NCI-H510A treated with DMSO at 0.1 percent for 48 hours (cell line): ENCODE measurements at regions not wholly inside any gene's neighbourhood (a gene's known extent, or its start where the extent isn't known, plus 50 kb on each side); places are given as distances from the start of the nearest gene placed in this dataset.

Experiments used
- DNase-seq: peaks from one replicate; lab custom pipeline; 2025; lab: John Stamatoyannopoulos, UW

DNA sequence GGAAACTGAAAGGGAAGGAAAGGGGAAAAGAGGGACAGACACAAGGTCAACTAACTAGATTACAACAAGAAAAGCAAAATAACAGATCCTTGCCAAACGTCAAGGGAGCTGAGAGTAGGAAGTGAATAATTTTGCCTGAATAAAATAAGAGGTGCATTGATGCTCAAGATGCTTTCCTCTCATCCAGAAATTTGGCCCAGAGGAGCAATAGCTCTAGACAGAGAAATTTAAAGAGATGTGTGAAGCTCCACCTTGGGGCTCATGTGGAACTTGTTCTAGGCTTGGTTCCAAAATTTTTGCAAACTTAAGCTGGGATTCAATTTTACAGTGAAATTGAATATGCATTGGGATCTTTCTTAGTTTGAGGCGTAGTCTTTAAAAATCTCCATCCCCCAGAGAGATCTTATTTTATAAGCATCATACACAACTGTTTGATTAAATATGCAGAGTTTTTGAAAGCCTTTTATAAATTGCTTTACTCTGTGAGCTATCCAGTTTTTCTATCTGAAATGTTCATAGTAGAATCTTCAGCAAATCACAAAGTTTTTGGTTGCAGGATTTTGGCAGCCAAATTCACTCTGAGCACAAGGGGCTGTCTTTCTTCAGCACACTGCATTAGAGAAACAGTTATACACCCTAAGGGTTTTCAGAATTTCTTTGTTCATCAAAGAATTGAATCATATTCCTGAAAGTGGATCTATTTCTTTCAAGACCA lies 1159.5 kb downstream of the ADGRL3 start:
- DNase-seq = no peak

DNA sequence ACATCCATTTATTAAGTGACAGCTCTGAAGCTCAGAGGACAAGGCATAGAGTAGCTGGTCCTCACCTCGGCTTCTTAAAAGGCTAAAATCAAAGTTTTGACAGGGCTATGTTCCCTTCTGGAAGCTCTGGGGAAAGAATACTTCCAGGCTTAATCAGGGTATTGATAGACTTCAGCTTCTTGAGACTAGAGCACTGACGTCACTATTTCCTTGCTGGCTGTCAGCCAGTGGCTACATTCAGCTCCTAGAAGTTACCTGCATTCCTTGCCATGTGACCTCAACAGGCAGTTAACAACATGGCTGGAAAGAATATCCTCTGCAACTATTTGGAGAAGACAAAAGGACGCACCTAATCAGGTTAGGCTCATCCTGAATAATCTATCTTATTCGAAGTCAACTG lies 1144.8 kb downstream of the ADGRL3 start:
- no peak for DNase-seq

DNA sequence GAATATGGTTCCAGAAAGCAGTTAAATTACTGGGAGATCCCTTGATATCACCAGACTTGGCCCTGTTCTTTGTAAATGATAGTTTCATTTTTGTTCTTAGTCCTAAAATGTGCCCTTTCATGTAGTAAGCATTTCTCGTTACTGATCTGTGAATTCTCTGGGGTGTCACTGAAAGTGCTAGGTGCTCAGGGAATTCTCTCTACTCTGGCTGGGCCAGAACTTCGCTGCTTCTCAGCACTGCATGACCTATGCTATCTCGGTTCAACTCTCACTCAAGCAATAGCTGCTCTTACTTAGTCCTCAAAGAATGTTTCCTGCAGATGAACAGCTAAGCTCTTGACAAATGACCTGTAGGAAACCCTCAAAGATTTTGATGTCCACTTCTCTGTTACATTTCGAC lies 1144.3 kb downstream of the ADGRL3 start:
- DNase-seq = no peak

DNA sequence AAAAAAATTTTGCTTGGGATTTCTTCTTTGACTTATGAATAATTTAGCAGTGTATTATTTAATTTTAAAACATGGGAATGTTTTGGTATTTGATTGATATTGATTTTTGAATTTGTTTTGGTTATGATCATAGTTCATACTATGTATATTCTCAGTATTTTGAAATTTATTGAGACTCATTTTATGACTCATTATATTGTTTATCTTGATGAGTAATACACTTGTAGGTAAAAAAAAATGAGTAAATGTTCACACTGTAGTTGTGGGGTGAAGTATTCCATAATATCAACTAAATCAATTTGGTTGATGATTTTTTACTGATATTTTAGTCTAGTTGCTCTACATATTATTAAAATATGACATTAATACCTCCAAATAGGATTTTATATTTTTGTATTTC lies 1142.2 kb downstream of the ADGRL3 start:
- no peak for DNase-seq

DNA sequence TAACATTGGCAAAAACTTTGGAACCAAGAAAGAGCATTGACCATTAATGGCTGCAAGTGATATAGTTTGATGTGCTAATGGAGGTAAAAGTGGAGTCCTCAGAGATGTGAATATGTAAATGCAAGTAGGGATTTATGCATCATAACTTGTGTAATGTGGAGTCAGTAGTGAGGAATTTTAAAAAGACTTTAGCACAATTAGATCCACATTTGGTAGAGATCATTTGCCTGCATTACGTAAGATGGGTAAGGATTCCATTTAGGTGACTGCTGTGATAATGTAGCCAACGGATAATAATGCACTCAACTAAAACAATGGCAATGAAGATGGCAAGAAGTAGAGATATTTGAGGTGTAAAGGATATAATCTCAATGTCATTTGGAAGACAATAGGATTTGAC lies 1128.4 kb downstream of the ADGRL3 start:
- DNase-seq = no peak

DNA sequence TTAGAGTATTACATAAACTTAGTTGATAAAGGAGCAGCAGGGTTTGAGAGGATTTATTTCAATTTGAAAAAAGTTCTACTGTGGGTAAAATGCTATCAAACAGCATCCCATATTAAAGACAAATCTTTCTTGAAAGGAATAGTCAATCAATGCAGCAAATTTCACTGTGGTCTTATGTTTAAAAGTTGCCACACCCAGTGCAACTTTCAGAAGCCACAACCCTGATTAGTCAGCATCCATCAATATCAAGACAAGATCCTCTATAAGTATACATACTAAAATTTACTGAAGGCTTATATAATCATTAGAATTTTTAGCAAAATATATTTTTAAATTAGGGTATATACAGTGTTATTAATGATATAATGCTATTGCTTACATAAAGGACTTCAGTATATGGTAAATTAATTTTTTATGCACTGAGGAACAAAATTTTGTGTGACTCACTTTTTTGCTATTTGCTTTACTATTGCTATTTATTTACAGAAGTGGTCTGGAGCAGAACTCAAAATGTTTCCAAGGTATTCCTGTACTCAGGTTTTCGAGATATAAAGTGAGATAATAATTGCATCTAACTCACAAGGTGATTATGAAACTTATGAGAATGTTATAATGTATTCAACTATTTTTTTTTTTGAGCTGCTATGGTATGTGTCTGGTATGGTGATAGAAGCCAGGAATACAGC lies 1127.6 kb downstream of the ADGRL3 start:
- no peak for DNase-seq

DNA sequence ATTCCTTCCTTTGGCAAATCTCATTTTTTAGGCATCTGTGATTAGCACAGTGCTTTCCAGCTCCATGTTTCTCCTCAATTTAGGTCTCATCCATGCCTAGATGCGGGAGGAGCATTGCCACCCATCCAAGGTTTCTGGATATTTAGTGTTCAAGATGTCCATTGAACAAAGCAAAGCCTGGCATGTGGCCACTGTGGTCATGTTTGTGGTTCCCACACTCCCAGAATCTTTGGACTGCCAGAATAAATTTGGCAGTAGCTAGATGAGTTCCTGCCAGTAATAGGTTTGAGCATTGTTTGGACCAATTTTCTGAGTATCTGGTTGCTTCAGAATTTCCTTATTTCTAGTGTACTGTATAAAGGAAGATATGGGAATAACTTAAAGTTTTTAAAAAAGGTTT lies 1124.1 kb downstream of the ADGRL3 start:
- no peak for DNase-seq

DNA sequence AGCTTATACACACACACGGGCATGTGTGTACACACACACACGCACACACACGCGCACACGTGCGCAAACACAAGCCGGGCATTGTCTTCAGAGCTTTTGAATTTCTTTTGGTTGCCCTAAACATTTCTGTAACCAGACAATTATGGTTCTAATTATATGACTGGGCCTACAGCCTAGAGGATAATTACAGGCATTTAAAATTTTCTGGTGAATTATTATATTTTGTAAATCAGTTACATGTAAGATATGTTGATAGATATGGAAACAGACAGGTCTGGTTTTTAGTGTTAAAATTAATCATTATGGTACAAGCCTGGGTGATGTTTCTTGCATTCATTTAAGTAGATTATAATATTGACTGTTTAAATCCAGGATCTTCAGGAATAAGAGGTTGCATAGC lies 1120.5 kb downstream of the ADGRL3 start:
- DNase-seq = no peak

DNA sequence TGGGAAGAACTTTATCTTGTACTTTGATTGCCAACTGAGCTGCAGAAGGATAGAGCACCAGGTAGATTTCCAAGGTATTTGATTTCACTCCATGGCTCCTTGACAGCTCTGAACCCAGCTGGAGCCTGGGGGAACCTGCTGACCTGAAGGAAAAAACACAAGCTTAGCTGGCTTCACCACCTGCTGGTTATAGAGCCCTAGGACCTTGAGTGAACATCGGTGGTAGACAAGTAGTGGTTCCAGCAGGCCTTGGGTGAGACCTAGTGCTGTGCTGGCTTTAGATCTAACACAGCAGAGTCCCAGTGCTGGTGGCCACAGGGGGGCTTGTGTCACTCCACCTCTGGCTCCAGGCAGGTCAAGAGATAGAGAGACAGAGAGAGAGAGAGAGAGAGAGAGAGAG lies 1102.6 kb downstream of the ADGRL3 start:
- no peak for DNase-seq

DNA sequence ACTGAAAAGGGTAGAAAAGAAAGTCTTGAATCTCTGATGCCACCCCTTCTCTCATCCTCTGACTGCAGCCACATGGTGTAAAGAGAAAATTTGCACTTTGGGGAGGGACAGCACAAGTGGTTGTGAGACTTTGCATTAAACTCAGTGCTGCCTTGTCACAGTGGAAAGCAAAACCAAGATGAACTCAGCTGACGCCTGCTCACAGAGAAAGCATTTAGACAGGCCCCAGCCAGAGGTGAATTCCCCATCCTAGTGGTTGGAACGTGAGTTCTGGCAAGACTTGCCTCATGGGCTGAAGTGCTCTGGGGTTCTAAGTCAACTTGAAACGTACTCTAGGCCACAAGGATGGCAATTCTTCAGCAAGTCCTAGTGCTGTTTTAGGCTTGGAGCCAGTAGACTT lies 1101.4 kb downstream of the ADGRL3 start:
- DNase-seq = no peak

DNA sequence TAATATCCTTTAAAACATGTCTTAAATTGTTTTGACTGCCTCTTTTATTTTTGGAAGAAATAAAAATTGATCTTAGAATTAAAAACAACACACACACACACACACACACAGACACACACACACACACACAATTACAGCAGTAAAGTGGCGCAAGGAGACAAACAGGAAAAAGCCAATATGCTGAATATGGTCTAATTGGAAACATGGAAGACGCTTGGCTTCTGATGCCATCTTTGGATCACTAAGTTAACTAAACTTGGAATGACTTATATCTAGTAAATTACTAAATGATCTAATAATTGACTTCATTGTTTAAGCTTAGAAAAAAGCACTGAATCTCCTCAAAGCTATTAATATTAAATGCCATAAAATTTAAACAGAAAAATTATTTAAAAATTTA lies 1093.4 kb downstream of the ADGRL3 start:
- DNase-seq = no peak

DNA sequence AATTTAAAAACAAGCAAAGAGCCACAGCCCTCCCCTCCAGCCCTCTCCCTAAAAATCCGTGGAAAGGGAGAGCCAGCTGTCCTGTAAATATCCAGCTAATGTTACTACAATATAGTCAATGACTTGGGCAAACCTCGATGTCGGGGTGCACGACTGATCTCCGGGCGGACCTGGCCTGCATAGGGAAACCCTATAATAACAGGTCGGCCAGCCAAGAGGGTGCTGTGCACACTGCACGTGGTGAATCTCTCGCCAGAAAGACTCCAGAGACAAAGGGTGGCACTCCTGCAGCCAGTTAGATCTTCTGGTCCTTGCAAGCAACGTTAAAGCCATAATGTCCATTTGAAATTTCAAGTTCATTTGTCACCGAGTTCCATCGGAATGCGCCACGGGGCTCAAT lies 1092.8 kb downstream of the ADGRL3 start:
- no peak for DNase-seq

DNA sequence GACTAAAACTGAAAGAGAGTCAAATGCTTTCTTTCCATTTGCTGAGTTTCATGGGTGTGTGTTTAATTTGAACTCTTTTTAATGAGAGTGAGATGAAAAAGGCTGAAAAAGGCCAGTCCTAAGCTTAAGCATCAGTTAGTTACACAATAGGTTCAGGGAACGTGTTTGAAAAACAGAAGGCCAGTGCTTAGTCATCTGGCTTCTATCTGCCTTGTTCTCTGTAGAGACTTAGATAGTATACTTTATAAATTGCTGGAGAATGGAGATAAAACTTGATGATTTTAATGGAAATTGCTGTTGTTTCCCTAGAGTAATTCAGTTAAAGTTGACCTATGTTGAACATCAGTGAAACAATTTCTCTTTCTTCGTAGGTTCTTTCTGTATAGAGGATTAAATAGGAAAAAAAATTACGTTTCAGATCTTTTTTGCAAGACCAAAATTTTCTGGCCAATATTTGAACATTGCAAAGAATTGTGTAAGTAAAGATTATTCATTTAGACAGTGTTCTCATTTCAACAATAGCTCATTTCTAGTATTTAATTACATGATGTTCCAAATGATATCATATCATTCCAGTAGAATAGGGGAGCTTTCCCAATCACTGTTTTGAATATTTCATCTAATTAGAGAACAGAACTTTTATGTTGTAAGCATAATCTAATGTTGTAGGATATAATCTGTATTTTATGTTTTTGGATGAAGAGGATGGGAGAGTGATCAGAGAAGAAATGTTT lies 1088.8 kb downstream of the ADGRL3 start:
- DNase-seq = no peak

DNA sequence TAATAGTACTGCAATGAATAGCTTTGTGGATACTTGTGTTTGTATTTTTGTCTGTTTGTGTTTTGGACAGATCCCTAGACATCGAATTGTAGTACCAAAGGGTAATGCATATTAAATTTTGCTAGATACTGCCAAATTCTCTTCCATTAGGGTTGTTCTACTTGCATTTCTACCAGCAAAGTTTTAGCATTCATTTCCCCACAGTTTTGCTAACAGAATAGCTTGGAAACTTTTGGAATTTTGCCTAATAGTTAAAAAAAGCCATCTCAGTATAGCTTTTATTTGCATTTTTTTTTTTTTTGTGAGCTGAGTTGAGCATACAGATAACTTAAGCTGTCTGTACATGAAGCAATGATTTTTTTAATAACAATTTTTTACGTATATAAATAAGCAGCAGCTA lies 1084.9 kb downstream of the ADGRL3 start:
- no peak for DNase-seq

DNA sequence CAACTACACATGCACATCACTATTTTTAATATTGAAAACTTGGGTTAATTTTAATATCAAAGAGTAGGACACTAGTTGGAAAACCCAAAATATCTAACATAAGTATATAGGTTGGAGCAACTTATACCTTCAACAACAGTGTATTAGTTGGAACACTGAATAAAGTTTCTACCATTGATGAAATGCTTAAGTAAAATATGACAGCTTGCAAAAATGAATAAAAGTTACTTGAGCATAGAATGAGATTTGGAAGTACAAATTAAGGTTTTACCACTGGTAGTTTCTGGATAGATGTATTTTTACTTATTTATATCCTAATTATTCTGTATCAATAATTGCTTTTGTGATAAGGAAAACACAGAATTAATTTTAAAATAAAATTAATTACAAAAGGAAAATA lies 1079.6 kb downstream of the ADGRL3 start:
- DNase-seq = no peak

DNA sequence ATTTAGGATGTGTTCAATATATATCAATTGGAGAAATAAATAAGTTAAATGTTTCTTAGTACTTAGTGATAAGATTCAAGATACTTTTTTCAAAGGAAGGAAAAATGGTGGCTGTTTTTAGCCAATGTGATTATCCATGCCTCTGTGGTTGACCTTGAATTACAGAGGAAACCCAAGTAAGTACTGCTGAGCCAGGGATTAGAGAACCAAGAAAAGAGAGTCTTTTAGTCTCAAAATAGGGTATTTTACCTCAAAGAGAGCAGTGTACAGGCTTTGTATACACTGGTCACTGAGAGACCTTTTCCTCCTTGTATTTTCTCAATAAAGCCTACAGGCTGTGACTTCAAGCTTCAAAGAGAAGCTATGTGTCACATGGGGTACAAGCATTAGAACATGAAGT lies 1075.3 kb downstream of the ADGRL3 start:
- DNase-seq = no peak

DNA sequence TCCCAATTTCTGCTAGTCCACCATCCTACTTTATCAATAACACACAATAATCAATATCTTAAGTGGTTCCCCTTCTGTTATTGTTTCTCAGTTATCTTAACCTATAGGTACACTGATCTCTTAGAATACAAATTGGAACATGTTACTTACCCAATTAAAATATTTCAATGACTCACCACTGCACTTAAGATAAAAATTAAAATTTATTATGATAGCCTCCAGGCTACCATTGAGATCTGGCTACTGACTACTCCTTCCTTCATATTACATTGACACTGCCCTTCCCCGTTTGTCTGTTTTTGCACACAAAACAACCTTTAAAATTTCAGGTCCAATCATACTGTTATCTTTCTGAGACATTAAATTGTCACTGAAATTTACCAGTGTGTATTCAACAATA lies 1074.7 kb downstream of the ADGRL3 start:
- DNase-seq = no peak

DNA sequence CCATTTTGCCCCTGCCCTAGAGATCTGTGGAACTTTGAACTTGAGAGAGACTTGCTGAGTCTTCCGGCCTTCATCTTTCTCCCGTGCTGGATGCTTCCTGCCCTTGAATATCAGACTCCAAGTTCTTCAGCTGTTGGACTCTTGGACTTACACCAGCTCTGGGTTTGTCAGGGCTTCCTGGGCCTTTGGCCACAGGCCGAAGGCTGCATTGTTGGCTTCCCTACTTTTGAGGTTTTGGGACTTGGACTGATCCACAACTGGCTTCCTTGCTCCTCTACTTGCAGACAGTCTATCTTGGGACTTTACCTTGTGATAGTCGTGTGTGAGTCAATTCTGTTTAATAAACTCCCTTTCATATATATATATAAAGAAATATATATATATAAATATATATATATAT lies 1071.0 kb downstream of the ADGRL3 start:
- no peak for DNase-seq

DNA sequence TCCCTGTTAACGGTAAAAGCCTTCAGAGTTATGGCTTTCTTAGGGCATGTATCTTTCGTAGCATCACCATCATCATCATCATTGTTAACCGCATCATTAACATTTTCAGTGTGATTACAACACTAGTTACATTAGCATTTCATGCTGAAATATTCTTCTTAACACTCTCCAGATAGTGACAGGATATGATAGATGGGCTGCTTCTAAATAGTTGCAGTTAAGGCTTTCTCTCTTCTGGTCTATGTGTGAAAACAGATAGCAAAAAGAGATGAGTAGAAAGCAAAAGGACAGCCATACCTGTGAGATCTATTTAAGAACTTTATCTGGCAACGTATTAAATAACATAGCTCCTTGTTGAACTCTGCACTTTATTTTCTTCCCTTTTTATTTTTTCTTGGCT lies 1069.8 kb downstream of the ADGRL3 start:
- no peak for DNase-seq

DNA sequence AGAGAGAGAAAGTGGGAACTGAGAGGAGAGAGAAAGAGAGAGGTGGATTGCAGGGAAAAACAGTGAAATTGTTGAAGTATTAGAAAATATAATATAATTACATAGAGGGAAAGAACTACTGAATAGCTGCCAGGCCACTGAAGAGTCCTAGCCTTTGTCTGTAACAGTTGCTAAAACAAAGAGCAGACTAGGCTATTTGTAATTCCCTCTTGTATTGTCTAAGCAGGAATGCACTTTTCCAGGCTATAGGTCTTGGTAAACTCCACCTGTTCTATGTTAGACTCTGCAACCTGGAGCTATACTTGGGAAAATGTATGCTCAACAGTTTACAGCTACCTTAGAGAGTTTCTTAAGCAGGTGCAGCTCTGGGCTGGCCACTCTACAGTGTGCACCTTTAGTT lies 1063.3 kb downstream of the ADGRL3 start:
- no peak for DNase-seq

DNA sequence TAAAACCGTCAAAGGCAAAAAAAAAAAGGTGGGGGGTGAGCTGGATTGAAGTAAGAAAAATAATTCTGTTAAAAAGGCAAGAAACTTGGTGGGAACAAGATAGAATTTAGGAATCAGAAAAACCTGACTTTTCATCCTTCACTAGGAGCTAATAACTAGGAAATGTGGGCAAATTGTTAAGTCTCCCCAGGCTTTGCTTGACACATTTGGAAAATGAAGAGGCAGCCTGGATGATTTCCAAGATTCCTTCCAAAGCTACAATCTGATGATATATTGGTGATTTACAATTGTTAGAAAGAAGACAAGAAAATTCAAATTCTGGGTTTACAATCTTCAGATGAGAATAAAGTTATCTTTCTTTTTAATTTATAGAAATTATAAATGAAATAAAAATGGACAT lies 1062.5 kb downstream of the ADGRL3 start:
- DNase-seq = no peak

DNA sequence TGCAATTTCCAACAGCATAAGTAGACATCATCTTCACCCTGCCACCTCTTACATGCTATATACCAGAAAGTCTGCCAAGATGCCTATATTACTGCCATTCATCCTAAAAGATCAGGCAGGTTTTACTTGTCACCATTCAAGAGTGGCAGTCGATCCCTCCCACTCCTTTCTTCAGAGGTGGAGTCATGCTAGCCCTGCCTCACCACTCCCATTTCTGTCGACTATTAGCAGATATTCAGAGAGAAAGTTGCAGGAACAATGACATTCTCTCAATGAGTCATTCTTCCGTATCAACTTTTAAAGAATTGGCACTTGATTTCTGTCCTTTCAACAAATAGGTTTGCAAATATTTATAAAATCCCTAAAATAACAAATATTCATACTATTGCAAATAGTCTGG lies 1060.1 kb downstream of the ADGRL3 start:
- DNase-seq = no peak

DNA sequence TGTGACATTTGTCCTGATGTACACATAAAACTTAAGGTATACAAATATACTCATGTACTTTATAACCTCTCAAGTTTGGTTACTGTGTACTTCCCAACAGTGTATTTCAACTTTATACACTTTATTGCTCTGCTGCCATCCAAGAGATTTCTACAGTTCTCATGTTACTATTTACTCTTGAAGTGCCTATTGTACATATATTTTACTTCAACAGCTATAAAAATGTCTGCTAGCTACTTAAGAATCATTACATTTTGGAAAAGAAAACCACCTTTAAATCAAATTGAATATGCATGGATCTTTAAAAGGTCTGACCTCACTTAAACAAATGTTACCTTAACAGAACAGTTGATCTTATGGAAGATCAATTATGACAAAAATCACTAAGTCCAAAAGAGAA lies 1056.4 kb downstream of the ADGRL3 start:
- peak; percentile 60 for DNase-seq
